Mesenchymal stem cell (in vitro differentiated cells and primary cell): ENCODE measurements at regions not wholly inside any gene's neighbourhood (a gene's known extent, or its start where the extent isn't known, plus 50 kb on each side); places are given as distances from the start of the nearest gene placed in this dataset.

Source experiments
- DNase-seq: peaks from one replicate; pipeline ENCODE4 v3.0.0-alpha.2; 2013
- H2AFZ ChIP-seq: one replicate; pipeline ENCODE4 v1.6.1; 2013; ENCODE audit warnings: low read depth, mild to moderate bottlenecking, control low read depth, inconsistent platforms, low read length, moderate library complexity
- H2AK5ac ChIP-seq: 2 replicates; pipeline ENCODE4 v1.6.1; 2013; ENCODE audit warnings: low read length, moderate library complexity, mild to moderate bottlenecking, inconsistent platforms; ENCODE audit not compliant: severe bottlenecking
- H2BK120ac ChIP-seq: one replicate; pipeline ENCODE4 v1.6.1; 2013; ENCODE audit warnings: low read depth, mild to moderate bottlenecking, inconsistent platforms, low read length, moderate library complexity
- H2BK12ac ChIP-seq, 2 experiments: one replicate each; pipeline ENCODE4 v1.6.1; 2013; ENCODE audit warnings: inconsistent platforms in 2 of 2, low read length in 2 of 2, mild to moderate bottlenecking in 2 of 2, moderate library complexity in 2 of 2, control low read depth in 1 of 2
- H2BK15ac ChIP-seq: one replicate; pipeline ENCODE4 v1.6.1; 2013; ENCODE audit warnings: mild to moderate bottlenecking, low read depth, inconsistent platforms; ENCODE audit not compliant: poor library complexity, severe bottlenecking
- H2BK5ac ChIP-seq: 2 replicates; pipeline ENCODE4 v1.6.1; 2013; ENCODE audit warnings: low read depth, mild to moderate bottlenecking, low read length, control low read depth, inconsistent platforms; ENCODE audit not compliant: poor library complexity, severe bottlenecking
- H3K14ac ChIP-seq, 2 experiments: one replicate each; pipeline ENCODE4 v1.6.1; 2013; ENCODE audit warnings: inconsistent platforms in 2 of 2, low read length in 2 of 2, control low read depth in 1 of 2, mild to moderate bottlenecking in 1 of 2, moderate library complexity in 1 of 2
- H3K18ac ChIP-seq, 2 experiments: one replicate each; pipeline ENCODE4 v1.6.1; 2013; ENCODE audit warnings: inconsistent platforms in 2 of 2, low read length in 2 of 2, control low read depth in 1 of 2, low read depth in 1 of 2, mild to moderate bottlenecking in 1 of 2
- H3K23ac ChIP-seq, 2 experiments: one replicate each; pipeline ENCODE4 v1.6.1; 2013; ENCODE audit warnings: inconsistent platforms in 2 of 2, low read length in 2 of 2, mild to moderate bottlenecking in 2 of 2, moderate library complexity in 2 of 2, control low read depth in 1 of 2
- H3K27ac ChIP-seq: 2 replicates; pipeline ENCODE4 v1.5.1; 2013; ENCODE audit warnings: mild to moderate bottlenecking, moderate library complexity, low read length, control low read depth, inconsistent platforms; ENCODE audit not compliant: poor library complexity, severe bottlenecking
- H3K27me3 ChIP-seq, 2 experiments: 2 replicates each; pipeline versions ENCODE4 v1.6.1 to v1.7.0; 2013; ENCODE audit warnings: low read length in 2 of 2, mild to moderate bottlenecking in 2 of 2, moderate library complexity in 2 of 2, control low read depth in 1 of 2, inconsistent platforms in 1 of 2; ENCODE audit not compliant: control insufficient read depth in 1 of 2, insufficient read depth in 1 of 2
- H3K36me3 ChIP-seq, 2 experiments: 2 replicates each; pipeline versions ENCODE4 v1.6.1 to v1.7.0; 2013; ENCODE audit warnings: low read length in 2 of 2, control low read depth in 1 of 2, inconsistent platforms in 1 of 2, low read depth in 1 of 2, mild to moderate bottlenecking in 1 of 2; ENCODE audit not compliant: insufficient read depth in 2 of 2, control insufficient read depth in 1 of 2
- H3K4ac ChIP-seq, 2 experiments: one replicate each; pipeline ENCODE4 v1.6.1; 2013; ENCODE audit warnings: inconsistent platforms in 2 of 2, low read length in 2 of 2, mild to moderate bottlenecking in 2 of 2, moderate library complexity in 2 of 2, control low read depth in 1 of 2, low read depth in 1 of 2
- H3K4me1 ChIP-seq: 2 replicates; pipeline ENCODE4 v1.6.1; 2013; ENCODE audit warnings: low read depth, low read length, control low read depth; ENCODE audit not compliant: control insufficient read depth, insufficient read depth
- H3K4me2 ChIP-seq: 2 replicates; pipeline ENCODE4 v1.6.1; 2013; ENCODE audit warnings: low read length, mild to moderate bottlenecking, inconsistent platforms; ENCODE audit not compliant: poor library complexity, severe bottlenecking
- H3K4me3 ChIP-seq, 2 experiments: 2 replicates each; pipeline versions ENCODE4 v1.5.1 to v1.7.0; 2013; ENCODE audit warnings: low read length in 2 of 2, mild to moderate bottlenecking in 2 of 2, control low read depth in 1 of 2, low read depth in 1 of 2; ENCODE audit not compliant: insufficient read depth in 1 of 2
- H3K79me1 ChIP-seq: replicated peaks from 2 replicates; pipeline ENCODE4 v1.6.1; 2013; ENCODE audit warnings: mild to moderate bottlenecking, control low read depth, low read length, inconsistent platforms; ENCODE audit not compliant: poor library complexity, severe bottlenecking
- H3K9ac ChIP-seq: 2 replicates; pipeline ENCODE4 v1.7.0; 2013; ENCODE audit warnings: mild to moderate bottlenecking, low read length, moderate library complexity
- H3K9me3 ChIP-seq: 2 replicates; pipeline ENCODE4 v1.7.0; 2013; ENCODE audit warnings: mild to moderate bottlenecking, low read length; ENCODE audit not compliant: control insufficient read depth
- H4K8ac ChIP-seq: one replicate; pipeline ENCODE4 v1.6.1; 2013; ENCODE audit warnings: inconsistent platforms, mild to moderate bottlenecking, low read length, moderate library complexity
- H4K91ac ChIP-seq: one replicate; pipeline ENCODE4 v1.6.1; 2013; ENCODE audit warnings: mild to moderate bottlenecking, low read length, inconsistent platforms
- WGBS: methylation state at CpG from one replicate; pipeline ENCODE4 v1.1.7; 2013; ENCODE audit warnings: mixed read lengths; 5-methylcytosine and 5-hydroxymethylcytosine counted together

GRCh38 chr4:3660086-3660927 is 105.9 kb upstream of the ADRA2C start:
- Histone ChIP-seq H3K4ac (no peak overlapping the region), H2BK5ac (no peak overlapping the region), H3K79me1 (no peaks in the 10 kb centered on the region), H2BK15ac (no peak overlapping the region), H3K9me3 (no peaks in the 10 kb centered on the region), H3K4me3 (no peak overlapping the region), H2BK12ac (no peak overlapping the region), H3K14ac (no peak overlapping the region), H3K36me3 (no peaks in the 10 kb centered on the region), H3K23ac (no peak overlapping the region), H2BK120ac (no peak overlapping the region), H4K91ac (no peak overlapping the region), H3K9ac (no peak overlapping the region), H3K18ac (no peak overlapping the region), H4K8ac (no peak overlapping the region), H2AK5ac (no peak overlapping the region), H3K27me3 (peaks cover 50 to 90% of the 10 kb centered on the region in 2 experiments), H3K4me1 (peaks cover 30% of the 10 kb centered on the region), H3K27ac (no peak overlapping the region), H3K4me2 (no peak overlapping the region), H2AFZ (no peak overlapping the region)
- 68% methylated on average over 23 of the region's 23 CpGs for whole genome bisulfite sequencing
- DNase-seq = no peak

GRCh38 chr4:3659131-3659530 is 107.1 kb upstream of the ADRA2C start:
- Histone ChIP-seq H2BK15ac (no peak overlapping the region), H3K4me1 (peaks cover 30% of the 10 kb centered on the region), H3K36me3 (no peaks in the 10 kb centered on the region), H3K4ac (no peak overlapping the region), H2BK120ac (no peak overlapping the region), H3K27ac (no peak overlapping the region), H3K14ac (no peak overlapping the region), H2BK5ac (no peak overlapping the region), H4K91ac (no peak overlapping the region), H2BK12ac (no peak overlapping the region), H3K9me3 (no peaks in the 10 kb centered on the region), H3K9ac (no peak overlapping the region), H2AK5ac (no peak overlapping the region), H3K18ac (no peak overlapping the region), H3K4me2 (no peak overlapping the region), H4K8ac (no peak overlapping the region), H2AFZ (no peak overlapping the region), H3K79me1 (no peaks in the 10 kb centered on the region), H3K23ac (no peak overlapping the region), H3K27me3 (peaks cover 57 to 97% of the 10 kb centered on the region in 2 experiments), H3K4me3 (no peak overlapping the region)
- DNase-seq = no peak
- WGBS = 78% methylated on average over 9 of the region's 9 CpGs

- H3K27ac ChIP-seq = no peak overlapping the region
- no peak overlapping the region for H2BK12ac ChIP-seq
- H3K9ac ChIP-seq = no peak overlapping the region
- no peak for DNase-seq
- no peak overlapping the region for H3K4me3 ChIP-seq
- H2AFZ ChIP-seq = no peak overlapping the region
- H2BK15ac ChIP-seq = no peak overlapping the region
- H2AK5ac ChIP-seq = no peak overlapping the region
- no peaks in the 10 kb centered on the region for H3K9me3 ChIP-seq
- H2BK5ac ChIP-seq = no peak overlapping the region
- H4K91ac ChIP-seq = no peak overlapping the region
- 66% methylated on average over 12 of the region's 12 CpGs for WGBS
- H3K4me2 ChIP-seq = no peak overlapping the region
- H3K4me1 ChIP-seq = peaks cover 30% of the 10 kb centered on the region
- no peak overlapping the region for H4K8ac ChIP-seq
- H3K4ac ChIP-seq = no peak overlapping the region
- no peak overlapping the region for H3K23ac ChIP-seq
- H3K18ac ChIP-seq = no peak overlapping the region
- no peaks in the 10 kb centered on the region for H3K79me1 ChIP-seq
- peaks cover 57 to 97% of the 10 kb centered on the region in 2 experiments for H3K27me3 ChIP-seq
- H3K36me3 ChIP-seq = no peaks in the 10 kb centered on the region
- no peak overlapping the region for H3K14ac ChIP-seq
- H2BK120ac ChIP-seq = no peak overlapping the region
These were observed 107.7 kb upstream of the ADRA2C start for GRCh38 chr4:3658530-3658913.

- Histone ChIP-seq H3K4me3 (no peak overlapping the region), H3K36me3 (no peaks in the 10 kb centered on the region), H3K4me1 (peaks cover 30% of the 10 kb centered on the region), H3K4ac (no peak overlapping the region), H3K27ac (peak overlapping the region; percentile 25), H2BK12ac (no peak overlapping the region), H2BK5ac (no peak overlapping the region), H3K9ac (no peak overlapping the region), H3K27me3 (peaks cover 57 to 97% of the 10 kb centered on the region in 2 experiments), H4K91ac (no peak overlapping the region), H2BK120ac (no peak overlapping the region), H3K23ac (no peak overlapping the region), H3K14ac (no peak overlapping the region), H3K9me3 (no peaks in the 10 kb centered on the region), H3K79me1 (no peaks in the 10 kb centered on the region), H4K8ac (no peak overlapping the region), H2AK5ac (no peak overlapping the region), H2AFZ (no peak overlapping the region), H3K18ac (no peak overlapping the region), H2BK15ac (no peak overlapping the region), H3K4me2 (peak overlapping the region; percentile 25)
- DNase-seq = no peak
- WGBS = 73% methylated on average over 20 of the region's 20 CpGs
These were observed 108.2 kb upstream of the ADRA2C start for GRCh38 chr4:3657902-3658529.
